ENCODE measurements at regions not wholly inside any gene's neighbourhood (a gene's known extent, or its start where the extent isn't known, plus 50 kb on each side); places are given as distances from the start of the nearest gene placed in this dataset.

GRCh38 chr6:93975159-93975558 lies 555.8 kb upstream of the EPHA7 start (continued):
- no peak for TF ChIP-seq ZNF382 (CRISPR knock-in tag; IDR thresholded peaks at IDR 0.05; ENCODE audit: borderline replicate concordance)

- Histone ChIP-seq H3K9me3 (ENCODE audit: low read length) (no peaks in the 10 kb centered on the region), H2AFZ (ENCODE audit: low read length) (no peak overlapping the region), H3K4me1 (ENCODE audit: insufficient read depth, low read length) (no peaks in the 10 kb centered on the region), H3K9ac (ENCODE audit: insufficient read depth, low read depth, low read length) (no peak overlapping the region), H4K20me1 (ENCODE audit: insufficient read depth, low read length) (no peaks in the 10 kb centered on the region), H3K4me3 (replicated peaks in 1 of 3; ENCODE audit: insufficient read depth in 1 of 3, low read depth in 2 of 3, low read length in 3 of 3) (no peak overlapping the region), H3K4me2 (ENCODE audit: low read depth, low read length) (no peak overlapping the region), H3K79me2 (ENCODE audit: insufficient read depth, low read length) (no peaks in the 10 kb centered on the region), H3K27me3 (ENCODE audit: control insufficient read depth in 1 of 2, insufficient read depth in 2 of 2, low read length in 2 of 2) (no peaks in the 10 kb centered on the region), H3K27ac (ENCODE audit: extremely low read length, insufficient read depth, low read length) (no peak overlapping the region), H3K36me3 (replicated peaks in 1 of 2; ENCODE audit: control insufficient read depth in 1 of 2, insufficient read depth in 2 of 2, low read length in 2 of 2) (no peaks in the 10 kb centered on the region)
- BruUV-seq (replicated peaks), result no TSS peak
- FAIRE-seq (no peak), ATAC-seq (no peak), DNase-seq (ENCODE audit: low spot score) (no peak)
- 2% methylated on average over 2 of the region's 2 CpGs for WGBS (ENCODE audit: low lambda C conversion rate)
- in situ Hi-C loops (cut with HindIII; ENCODE audit: extremely low pct_ligation_motif_present, low pct_unique_long_range_greater_than_20kb), result no loop called here
- ChIA-PET POLR2A (no interaction called here), CTCF (ENCODE audit: low intra/inter-chr PET ratio, low total read pairs) (no interaction called here)
- intact Hi-C loops (cut with micrococcal nuclease; ENCODE audit: unreplicated experiment), result no loop called here
- TF ChIP-seq KDM4B (CRISPR knock-in tag; IDR thresholded peaks at IDR 0.05) (no peak), SNAI1 (CRISPR knock-in tag; IDR thresholded peaks at IDR 0.05; ENCODE audit: borderline replicate concordance) (no peak), ZNF768 (CRISPR knock-in tag; IDR thresholded peaks at IDR 0.05) (no peak), ZNF20 (CRISPR knock-in tag; IDR thresholded peaks at IDR 0.05) (no peak), SIX4 (CRISPR knock-in tag; IDR thresholded peaks at IDR 0.05) (no peak), RERE (CRISPR knock-in tag; IDR thresholded peaks at IDR 0.05; ENCODE audit: low read depth) (no peak), ZNF3 (CRISPR knock-in tag; IDR thresholded peaks at IDR 0.05) (no peak), MNT (IDR thresholded peaks at IDR 0.05) (no peak), ZNF207 (IDR thresholded peaks at IDR 0.05; ENCODE audit: borderline replicate concordance) (no peak)
- TF ChIP-seq, protein P1, sequence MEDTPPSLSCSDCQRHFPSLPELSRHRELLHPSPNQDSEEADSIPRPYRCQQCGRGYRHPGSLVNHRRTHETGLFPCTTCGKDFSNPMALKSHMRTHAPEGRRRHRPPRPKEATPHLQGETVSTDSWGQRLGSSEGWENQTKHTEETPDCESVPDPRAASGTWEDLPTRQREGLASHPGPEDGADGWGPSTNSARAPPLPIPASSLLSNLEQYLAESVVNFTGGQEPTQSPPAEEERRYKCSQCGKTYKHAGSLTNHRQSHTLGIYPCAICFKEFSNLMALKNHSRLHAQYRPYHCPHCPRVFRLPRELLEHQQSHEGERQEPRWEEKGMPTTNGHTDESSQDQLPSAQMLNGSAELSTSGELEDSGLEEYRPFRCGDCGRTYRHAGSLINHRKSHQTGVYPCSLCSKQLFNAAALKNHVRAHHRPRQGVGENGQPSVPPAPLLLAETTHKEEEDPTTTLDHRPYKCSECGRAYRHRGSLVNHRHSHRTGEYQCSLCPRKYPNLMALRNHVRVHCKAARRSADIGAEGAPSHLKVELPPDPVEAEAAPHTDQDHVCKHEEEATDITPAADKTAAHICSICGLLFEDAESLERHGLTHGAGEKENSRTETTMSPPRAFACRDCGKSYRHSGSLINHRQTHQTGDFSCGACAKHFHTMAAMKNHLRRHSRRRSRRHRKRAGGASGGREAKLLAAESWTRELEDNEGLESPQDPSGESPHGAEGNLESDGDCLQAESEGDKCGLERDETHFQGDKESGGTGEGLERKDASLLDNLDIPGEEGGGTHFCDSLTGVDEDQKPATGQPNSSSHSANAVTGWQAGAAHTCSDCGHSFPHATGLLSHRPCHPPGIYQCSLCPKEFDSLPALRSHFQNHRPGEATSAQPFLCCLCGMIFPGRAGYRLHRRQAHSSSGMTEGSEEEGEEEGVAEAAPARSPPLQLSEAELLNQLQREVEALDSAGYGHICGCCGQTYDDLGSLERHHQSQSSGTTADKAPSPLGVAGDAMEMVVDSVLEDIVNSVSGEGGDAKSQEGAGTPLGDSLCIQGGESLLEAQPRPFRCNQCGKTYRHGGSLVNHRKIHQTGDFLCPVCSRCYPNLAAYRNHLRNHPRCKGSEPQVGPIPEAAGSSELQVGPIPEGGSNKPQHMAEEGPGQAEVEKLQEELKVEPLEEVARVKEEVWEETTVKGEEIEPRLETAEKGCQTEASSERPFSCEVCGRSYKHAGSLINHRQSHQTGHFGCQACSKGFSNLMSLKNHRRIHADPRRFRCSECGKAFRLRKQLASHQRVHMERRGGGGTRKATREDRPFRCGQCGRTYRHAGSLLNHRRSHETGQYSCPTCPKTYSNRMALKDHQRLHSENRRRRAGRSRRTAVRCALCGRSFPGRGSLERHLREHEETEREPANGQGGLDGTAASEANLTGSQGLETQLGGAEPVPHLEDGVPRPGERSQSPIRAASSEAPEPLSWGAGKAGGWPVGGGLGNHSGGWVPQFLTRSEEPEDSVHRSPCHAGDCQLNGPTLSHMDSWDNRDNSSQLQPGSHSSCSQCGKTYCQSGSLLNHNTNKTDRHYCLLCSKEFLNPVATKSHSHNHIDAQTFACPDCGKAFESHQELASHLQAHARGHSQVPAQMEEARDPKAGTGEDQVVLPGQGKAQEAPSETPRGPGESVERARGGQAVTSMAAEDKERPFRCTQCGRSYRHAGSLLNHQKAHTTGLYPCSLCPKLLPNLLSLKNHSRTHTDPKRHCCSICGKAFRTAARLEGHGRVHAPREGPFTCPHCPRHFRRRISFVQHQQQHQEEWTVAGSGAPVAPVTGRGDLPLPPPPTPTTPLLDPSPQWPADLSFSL (CRISPR knock-in tag; IDR thresholded peaks at IDR 0.05), result no peak
These were observed 555.0 kb upstream of the EPHA7 start for GRCh38 chr6:93974332-93974731.

Measured in HepG2 (cell line).